H9 (cell line): ENCODE measurements at regions not wholly inside any gene's neighbourhood (a gene's known extent, or its start where the extent isn't known, plus 50 kb on each side); places are given as distances from the start of the nearest gene placed in this dataset.

Source experiments
- DNase-seq: peaks from one replicate; pipeline ENCODE4 v3.0.0-alpha.2; 2017
- H2AFZ ChIP-seq: one replicate; pipeline ENCODE4 v1.6.1; 2013; ENCODE audit warnings: mild to moderate bottlenecking, low read length, control low read depth, moderate library complexity
- H2AK5ac ChIP-seq: 2 replicates; pipeline ENCODE4 v1.6.1; 2013; ENCODE audit warnings: low read length, control low read depth, mixed read lengths; ENCODE audit not compliant: insufficient read length
- H2BK120ac ChIP-seq: one replicate; pipeline ENCODE4 v1.6.1; 2013; ENCODE audit warnings: low read depth, mild to moderate bottlenecking, low read length, control low read depth, inconsistent platforms; ENCODE audit not compliant: poor library complexity, severe bottlenecking
- H2BK12ac ChIP-seq: 2 replicates; pipeline ENCODE4 v1.6.1; 2013; ENCODE audit warnings: low read length, control low read depth, mixed read lengths, low read depth; ENCODE audit not compliant: insufficient read length
- H2BK15ac ChIP-seq: 2 replicates; pipeline ENCODE4 v1.6.1; 2013; ENCODE audit warnings: low read depth, low read length, control low read depth
- H2BK20ac ChIP-seq: one replicate; pipeline ENCODE4 v1.6.1; 2013; ENCODE audit warnings: low read depth, mild to moderate bottlenecking, low read length, control low read depth, inconsistent platforms; ENCODE audit not compliant: poor library complexity, severe bottlenecking
- H2BK5ac ChIP-seq: 2 replicates; pipeline ENCODE4 v1.6.1; 2013; ENCODE audit warnings: low read length, control low read depth, mixed read lengths; ENCODE audit not compliant: insufficient read length
- H3K14ac ChIP-seq: 2 replicates; pipeline ENCODE4 v1.6.1; 2013; ENCODE audit warnings: low read length, control low read depth; ENCODE audit not compliant: insufficient read depth
- H3K18ac ChIP-seq: 2 replicates; pipeline ENCODE4 v1.6.1; 2013; ENCODE audit warnings: low read depth, mild to moderate bottlenecking, mixed read lengths, low read length, control low read depth; ENCODE audit not compliant: insufficient read length
- H3K23ac ChIP-seq: 2 replicates; pipeline ENCODE4 v1.6.1; 2013; ENCODE audit warnings: low read length, control low read depth, mixed read lengths, low read depth; ENCODE audit not compliant: insufficient read length
- H3K23me2 ChIP-seq: 2 replicates; pipeline ENCODE4 v1.6.1; 2013; ENCODE audit warnings: low read depth, mild to moderate bottlenecking, mixed read lengths, low read length, control low read depth; ENCODE audit not compliant: insufficient read length, poor library complexity, severe bottlenecking
- H3K27ac ChIP-seq: 2 replicates; pipeline ENCODE4 v1.5.1; 2013; ENCODE audit warnings: low read length, control low read depth, mixed read lengths, low read depth; ENCODE audit not compliant: insufficient read length
- H3K27me3 ChIP-seq: 2 replicates; pipeline ENCODE4 v1.6.1; 2013; ENCODE audit warnings: low read length, control low read depth, inconsistent platforms; ENCODE audit not compliant: insufficient read depth
- H3K4ac ChIP-seq: 2 replicates; pipeline ENCODE4 v1.6.1; 2013; ENCODE audit warnings: low read depth, mild to moderate bottlenecking, control low read depth, inconsistent platforms, low read length, moderate library complexity
- H3K4me1 ChIP-seq: 2 replicates; pipeline ENCODE4 v1.6.1; 2013; ENCODE audit warnings: low read length, control low read depth, inconsistent platforms; ENCODE audit not compliant: insufficient read depth
- H3K4me2 ChIP-seq: 2 replicates; pipeline ENCODE4 v1.6.1; 2013; ENCODE audit warnings: low read length, control low read depth, mixed read lengths; ENCODE audit not compliant: insufficient read length, insufficient read depth
- H3K56ac ChIP-seq: 2 replicates; pipeline ENCODE4 v1.6.1; 2013; ENCODE audit warnings: low read depth, mild to moderate bottlenecking, mixed read lengths, low read length, control low read depth; ENCODE audit not compliant: insufficient read length
- H3K79me1 ChIP-seq: 2 replicates; pipeline ENCODE4 v1.6.1; 2013; ENCODE audit warnings: low read depth, mild to moderate bottlenecking, moderate library complexity, low read length, control low read depth, inconsistent platforms; ENCODE audit not compliant: insufficient read depth, poor library complexity, severe bottlenecking
- H3K79me2 ChIP-seq: 2 replicates; pipeline ENCODE4 v1.6.1; 2013; ENCODE audit warnings: low read length, control low read depth, inconsistent platforms; ENCODE audit not compliant: insufficient read depth
- H3K9ac ChIP-seq: 2 replicates; pipeline ENCODE4 v1.6.1; 2013; ENCODE audit warnings: low read length, control low read depth, mixed read lengths; ENCODE audit not compliant: insufficient read length; ENCODE audit errors: extremely low read depth
- H3K9me3 ChIP-seq: one replicate; pipeline ENCODE4 v1.6.1; 2013; ENCODE audit warnings: low read depth, low read length, inconsistent platforms; ENCODE audit not compliant: control insufficient read depth
- H3T11ph ChIP-seq: one replicate; pipeline ENCODE4 v1.6.1; 2013; ENCODE audit warnings: mild to moderate bottlenecking, low read length, control low read depth, inconsistent platforms
- H4K20me1 ChIP-seq: one replicate; pipeline ENCODE4 v1.6.1; 2013; ENCODE audit not compliant: control insufficient read depth, insufficient read length, insufficient read depth
- H4K5ac ChIP-seq: 2 replicates; pipeline ENCODE4 v1.6.1; 2013; ENCODE audit warnings: low read depth, mild to moderate bottlenecking, mixed read lengths, low read length, control low read depth; ENCODE audit not compliant: insufficient read length
- H4K8ac ChIP-seq: replicated peaks from 2 replicates; pipeline ENCODE4 v1.6.1; 2013; ENCODE audit warnings: low read length, control low read depth, mixed read lengths, low read depth; ENCODE audit not compliant: insufficient read length
- H4K91ac ChIP-seq: 2 replicates; pipeline ENCODE4 v1.6.1; 2013; ENCODE audit warnings: low read depth, mild to moderate bottlenecking, moderate library complexity, mixed read lengths, low read length, control low read depth; ENCODE audit not compliant: insufficient read length
- H3K27ac Mint-ChIP-seq, 3 experiments: 2 replicates in 2 of 3; 3 replicates in 1 of 3; pipeline ENCODE4 v1.8.0; 2020 to 2021; ENCODE audit warnings: mixed read lengths in 3 of 3, mild to moderate bottlenecking in 1 of 3, moderate library complexity in 1 of 3
- H3K27me3 Mint-ChIP-seq: 2 replicates; pipeline ENCODE4 v1.8.0; 2021; ENCODE audit warnings: low read depth, mild to moderate bottlenecking, moderate library complexity, mixed read lengths
- H3K36me3 Mint-ChIP-seq, 3 experiments: 2 replicates in 2 of 3; 3 replicates in 1 of 3; pipeline ENCODE4 v1.8.0; 2020 to 2021; ENCODE audit warnings: low read depth in 3 of 3, mixed read lengths in 3 of 3; ENCODE audit not compliant: insufficient read depth in 1 of 3
- H3K4me1 Mint-ChIP-seq, 2 experiments: 2 replicates each; pipeline ENCODE4 v1.8.0; 2020; ENCODE audit warnings: mixed read lengths in 2 of 2
- H3K4me3 Mint-ChIP-seq, 2 experiments: 2 replicates in 1 of 2; 3 replicates in 1 of 2; pipeline ENCODE4 v1.8.0; 2020 to 2021; ENCODE audit warnings: mild to moderate bottlenecking in 2 of 2, mixed read lengths in 2 of 2, moderate library complexity in 1 of 2
- H3K9me3 Mint-ChIP-seq, 2 experiments: 2 replicates in 1 of 2; 3 replicates in 1 of 2; pipeline ENCODE4 v1.8.0; 2020; ENCODE audit warnings: mild to moderate bottlenecking in 2 of 2, mixed read lengths in 2 of 2, moderate library complexity in 1 of 2
- CTCF ChIP-seq: fragments of 200-600 bp; sonication (generic); conservative IDR thresholded peaks from 3 replicates; pipeline ENCODE4 v1.8.0; 2021; ENCODE audit warnings: antibody characterized with exemption, mild to moderate bottlenecking
- WGBS: extraction: QIAGEN DNeasy Blood & Tissue Kit; methylation state at CpG from one replicate; pipeline ENCODE4 v1.1.7; 2013; ENCODE audit warnings: missing lambda C conversion rate, low lambda C conversion rate, mixed read lengths; ENCODE audit not compliant: insufficient read length; ENCODE audit errors: extremely low coverage; 5-methylcytosine and 5-hydroxymethylcytosine counted together

GRCh38 chr18:11279461-11279860 is 130.1 kb upstream of the PIEZO2 start:
- no peak for TF ChIP-seq CTCF
- Histone ChIP-seq H3K79me1 (no peaks in the 10 kb centered on the region), H2BK15ac (no peak overlapping the region), H3K4me1 (no peaks in the 10 kb centered on the region), H2AK5ac (no peak overlapping the region), H2BK120ac (no peak overlapping the region), H3K56ac (no peak overlapping the region), H4K8ac (no peak overlapping the region), H2BK12ac (no peak overlapping the region), H4K5ac (no peak overlapping the region), H3K9me3 (no peaks in the 10 kb centered on the region), H3K27ac (no peak overlapping the region), H3K4me2 (no peak overlapping the region), H2BK5ac (no peak overlapping the region), H3T11ph (no peak overlapping the region), H4K20me1 (no peaks in the 10 kb centered on the region), H3K27me3 (no peaks in the 10 kb centered on the region), H3K14ac (no peak overlapping the region), H4K91ac (no peak overlapping the region), H3K23me2 (no peaks in the 10 kb centered on the region), H3K79me2 (no peaks in the 10 kb centered on the region), H2AFZ (no peak overlapping the region), H3K9ac (no peak overlapping the region), H3K18ac (no peak overlapping the region), H2BK20ac (no peak overlapping the region), H3K23ac (no peak overlapping the region), H3K4ac (no peak overlapping the region)
- WGBS: no CpG with 5 or more reads among the region's 3 CpGs
- no peak for DNase-seq
- H3K27ac Mint-ChIP-seq: no peak overlapping the region
- H3K9me3 Mint-ChIP-seq: peaks cover 0 to 4% of the 10 kb centered on the region in 2 experiments; a peak in 3 of 5 replicates
- H3K4me3 Mint-ChIP-seq: no peak overlapping the region
- no peaks in the 10 kb centered on the region; a peak in 2 of 7 replicates for H3K36me3 Mint-ChIP-seq
- H3K27me3 Mint-ChIP-seq: peaks cover 4% of the 10 kb centered on the region
- no peaks in the 10 kb centered on the region for H3K4me1 Mint-ChIP-seq
